CD4-positive, alpha-beta T cell treated with Interleukin-12 subunit alpha and Interleukin-12 subunit beta, for 1 hour (primary cell): ENCODE measurements at regions not wholly inside any gene's neighbourhood (a gene's known extent, or its start where the extent isn't known, plus 50 kb on each side); places are given as distances from the start of the nearest gene placed in this dataset.
"Not testable (repeated sequence)": the region's sequence is repeated elsewhere in the genome, so short reads cannot be mapped to it uniquely, and the experiment has no call there.

Experiments used
- DNase-seq: peaks from one replicate; pipeline ENCODE4 v3.0.0-alpha.2; 2020

DNA sequence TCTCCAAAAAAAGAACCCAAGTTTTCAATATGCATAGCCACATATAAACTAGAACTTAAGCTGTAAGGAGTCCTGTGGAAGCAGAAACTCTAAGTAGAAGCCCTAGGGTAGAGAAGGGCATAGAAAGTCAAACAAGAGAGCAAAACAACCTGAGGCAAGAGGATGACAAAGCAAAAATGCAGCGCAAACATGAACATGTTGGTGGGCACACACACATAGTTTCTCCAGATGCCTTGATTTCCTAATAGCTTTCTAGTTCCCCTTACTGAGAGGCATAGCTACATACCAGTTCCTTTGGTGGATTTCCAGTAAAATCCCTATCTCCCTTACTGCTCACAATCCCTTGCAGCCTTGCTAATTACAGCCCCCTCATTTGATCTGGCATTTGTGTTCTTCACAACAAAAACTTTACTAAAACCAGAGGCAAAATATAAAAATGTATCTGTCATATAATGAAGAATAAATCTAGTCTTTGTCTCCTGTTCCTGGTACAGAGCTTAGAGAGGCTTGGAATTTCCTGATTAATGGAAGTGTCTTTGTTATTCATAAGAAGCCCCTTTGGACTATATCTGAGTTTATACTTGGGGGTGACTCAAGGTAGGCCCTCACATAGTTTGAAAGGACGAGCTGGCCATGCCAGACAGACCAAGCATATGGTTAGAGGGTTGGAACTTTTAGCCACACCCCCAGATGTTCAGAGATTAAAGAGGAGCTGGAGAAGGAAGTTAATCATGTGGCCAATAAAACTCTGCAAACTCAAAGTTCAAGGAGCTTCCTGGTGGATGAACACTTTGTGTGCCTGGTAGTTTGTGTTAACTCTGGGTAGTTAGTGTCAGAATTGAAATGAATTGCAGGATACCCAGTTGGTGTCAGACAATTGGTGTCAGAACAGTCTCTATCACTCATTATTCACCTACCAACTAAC, 52.7 kb upstream of the ZCCHC13 start:
- no peak for DNase-seq

DNA sequence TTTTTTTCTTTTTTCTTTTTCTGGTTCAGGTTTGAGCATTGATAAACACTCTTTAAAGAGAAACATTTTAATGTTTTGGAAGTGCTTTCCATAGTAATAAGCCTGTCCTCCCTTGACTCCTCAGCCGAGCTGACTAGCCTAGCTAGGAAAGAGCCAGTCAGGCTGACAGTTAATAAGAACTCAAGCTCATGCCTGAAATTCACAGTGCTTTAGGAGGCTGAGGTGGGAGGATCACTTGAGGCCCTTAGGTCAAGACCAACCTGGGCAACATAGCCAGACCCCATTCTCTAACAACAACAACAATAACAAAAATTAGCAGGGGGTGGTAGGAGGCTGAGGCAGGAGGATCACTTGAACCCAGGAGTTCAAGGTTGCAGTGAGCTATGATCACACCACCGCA, 53.4 kb upstream of the ZCCHC13 start:
- no peak for DNase-seq

- no peak for DNase-seq
Measured at GRCh38 chrX:74249963-74250362, 54.0 kb upstream of the ZCCHC13 start.

DNA sequence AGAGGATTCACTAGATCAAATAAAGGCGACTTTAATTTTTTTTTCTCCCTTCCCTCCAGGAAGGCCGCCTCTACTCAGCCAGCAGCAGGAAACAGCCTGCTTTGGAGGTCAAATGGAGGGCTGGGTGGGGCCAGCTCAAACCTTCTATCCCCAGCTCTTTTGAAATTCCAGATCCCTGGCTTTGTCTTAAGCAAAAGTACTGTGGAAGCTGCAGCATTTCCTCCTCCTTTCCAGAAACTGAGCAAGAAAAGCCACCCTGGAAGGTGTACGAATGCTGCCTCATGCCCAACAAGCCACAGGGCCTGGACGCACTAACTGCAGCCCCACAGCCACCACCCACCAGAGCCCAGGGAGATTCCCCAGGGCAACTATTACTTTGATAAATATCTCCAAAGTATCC, 55.1 kb upstream of the ZCCHC13 start:
- no peak for DNase-seq

GRCh38 chrX:74246524-74246923, 57.5 kb upstream of the ZCCHC13 start:
- no peak for DNase-seq

DNA sequence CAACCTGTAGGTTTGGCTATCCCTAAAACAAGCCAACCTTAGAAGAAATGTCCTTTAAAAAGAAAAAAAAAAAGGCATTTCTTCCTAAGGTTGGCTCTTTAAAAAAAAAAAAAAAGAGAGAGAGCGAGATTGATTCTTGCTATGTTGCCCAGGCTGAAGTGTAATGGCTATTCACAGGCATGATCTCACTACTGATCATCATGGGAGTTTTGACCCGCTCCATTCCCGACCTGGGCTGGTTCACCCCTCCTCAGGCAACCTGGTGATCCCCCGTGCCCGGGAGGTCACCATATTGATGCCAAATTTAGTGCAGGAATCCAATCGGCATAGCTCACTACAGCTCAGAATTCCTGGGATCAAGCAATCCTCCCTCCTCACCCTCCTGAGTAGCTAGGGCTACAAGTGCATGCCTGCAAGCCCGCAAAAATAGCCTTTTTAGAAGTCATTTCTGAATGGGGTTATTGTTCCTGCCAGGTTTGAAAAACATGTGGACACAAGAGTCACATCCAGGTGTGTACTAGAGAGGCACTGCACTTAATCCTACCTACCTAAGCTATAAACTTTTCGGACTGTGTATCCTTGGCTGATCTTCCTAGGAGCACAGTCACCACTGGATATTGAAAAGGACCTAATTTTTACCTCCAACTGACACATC, 61.4 kb upstream of the ZCCHC13 start:
- no peak for DNase-seq

GRCh38 chrX:74242050-74242449, 61.9 kb upstream of the ZCCHC13 start:
- DNase-seq = no peak

DNA sequence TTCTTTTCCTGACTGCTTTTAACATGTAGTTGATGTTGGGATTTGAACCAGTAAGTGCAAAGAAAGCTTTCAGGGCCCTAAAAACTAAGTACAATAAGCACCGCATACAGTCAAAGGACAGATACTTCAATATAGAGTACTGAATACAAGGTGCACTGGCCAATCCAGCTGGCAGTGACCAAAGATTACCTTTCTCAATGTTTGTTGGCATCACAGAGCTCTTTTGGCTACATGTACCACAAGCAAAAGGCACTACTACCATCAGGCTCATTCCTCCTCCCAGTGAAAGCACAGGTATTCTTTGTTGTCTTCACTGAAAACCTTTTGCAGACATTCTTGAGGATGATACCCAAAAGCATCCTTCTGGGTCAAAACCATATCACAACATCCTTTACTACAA, 65.2 kb upstream of the ZCCHC13 start:
- DNase-seq = no peak

GRCh38 chrX:74234818-74235217, 69.2 kb upstream of the ZCCHC13 start:
- DNase-seq = no peak

DNA sequence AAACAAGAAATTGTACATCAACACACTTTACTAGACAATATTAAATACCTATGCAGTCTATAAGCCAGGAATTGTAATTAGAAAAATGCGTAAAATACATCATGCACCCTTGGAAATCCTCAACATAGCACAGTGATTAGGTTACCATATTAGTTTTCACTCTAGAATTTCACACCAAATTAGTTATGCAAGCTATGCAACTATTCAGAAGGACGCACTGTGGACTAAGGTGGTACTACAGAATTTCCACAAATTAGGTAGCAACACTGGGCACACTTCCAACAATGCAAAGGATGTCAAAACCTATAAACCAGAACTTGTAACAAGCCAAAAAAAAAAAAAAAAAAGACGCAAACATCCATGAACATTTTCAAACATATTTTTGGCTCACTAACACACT, 71.1 kb upstream of the ZCCHC13 start:
- no peak for DNase-seq

GRCh38 chrX:74231625-74232024, 72.4 kb upstream of the ZCCHC13 start:
- no peak for DNase-seq

DNA sequence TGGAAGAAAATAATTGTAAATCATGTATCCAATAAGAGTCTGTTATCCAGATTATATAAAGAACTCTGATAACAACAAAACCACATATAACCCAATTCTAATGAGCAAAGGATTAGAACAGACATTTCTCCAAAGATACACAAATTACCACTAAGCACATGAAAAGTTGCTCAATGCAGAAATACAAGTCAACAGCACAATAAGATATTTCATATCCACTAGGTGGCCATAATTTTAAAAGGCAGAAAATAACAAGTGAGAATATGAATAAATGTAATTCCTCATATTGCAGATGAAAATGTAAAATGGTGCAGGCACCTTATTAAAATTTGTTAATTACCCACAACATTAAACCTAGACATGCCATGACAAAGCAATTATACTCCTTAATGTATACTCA, 73.9 kb upstream of the ZCCHC13 start:
- DNase-seq = no peak

GRCh38 chrX:74225111-74225510, 78.9 kb upstream of the ZCCHC13 start:
- no peak for DNase-seq

GRCh38 chrX:74220277-74220676, 83.7 kb upstream of the ZCCHC13 start:
- no peak for DNase-seq

GRCh38 chrX:74218895-74219294, 85.1 kb upstream of the ZCCHC13 start:
- DNase-seq = no peak

DNA sequence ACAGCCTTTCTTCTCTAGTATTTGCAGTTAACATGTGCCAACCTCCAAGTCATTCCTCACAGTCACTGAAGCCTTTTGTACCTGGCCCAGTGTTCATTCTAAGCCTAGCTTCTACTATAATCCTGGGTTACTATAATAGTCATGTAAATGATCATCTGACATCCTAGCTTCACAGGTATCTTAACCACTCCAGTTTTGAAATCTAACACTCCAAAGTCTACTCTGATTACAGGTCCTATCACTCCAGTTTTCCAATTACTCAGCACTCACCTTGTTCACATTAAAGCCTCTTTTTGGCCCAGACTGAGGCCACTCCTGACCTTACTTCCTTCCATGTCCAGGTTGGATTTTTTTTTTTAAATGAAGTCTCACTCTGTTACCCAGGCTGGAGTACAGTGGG, 87.6 kb upstream of the ZCCHC13 start:
- DNase-seq = no peak

- no peak for DNase-seq
Measured at GRCh38 chrX:74211911-74212310, 92.1 kb upstream of the ZCCHC13 start.

- DNase-seq = no peak
Measured at GRCh38 chrX:74207539-74207938, 96.4 kb upstream of the ZCCHC13 start.

GRCh38 chrX:74195605-74196004, 108.4 kb upstream of the ZCCHC13 start:
- no peak for DNase-seq

- no peak for DNase-seq
Measured at GRCh38 chrX:74195120-74195519, 108.9 kb upstream of the ZCCHC13 start.

DNA sequence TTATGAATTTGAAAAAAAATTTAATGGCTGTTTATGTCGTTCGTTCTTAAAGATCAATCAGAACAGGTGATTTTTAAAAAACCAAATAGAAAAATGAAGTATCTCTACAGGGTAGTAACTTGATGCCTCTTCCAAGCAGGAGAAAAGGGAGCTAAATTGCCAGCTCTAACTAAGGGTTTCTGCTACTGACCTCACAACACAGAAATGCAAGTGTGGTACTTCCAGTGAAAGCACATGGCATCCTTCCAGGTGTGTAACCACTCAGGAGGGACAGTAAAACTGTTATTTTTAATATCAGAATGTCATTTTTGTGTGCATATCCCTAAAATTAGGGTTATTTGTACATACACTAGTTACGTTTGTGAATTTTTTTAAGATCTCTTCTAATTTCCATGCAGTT, 116.8 kb upstream of the ZCCHC13 start:
- no peak for DNase-seq

DNA sequence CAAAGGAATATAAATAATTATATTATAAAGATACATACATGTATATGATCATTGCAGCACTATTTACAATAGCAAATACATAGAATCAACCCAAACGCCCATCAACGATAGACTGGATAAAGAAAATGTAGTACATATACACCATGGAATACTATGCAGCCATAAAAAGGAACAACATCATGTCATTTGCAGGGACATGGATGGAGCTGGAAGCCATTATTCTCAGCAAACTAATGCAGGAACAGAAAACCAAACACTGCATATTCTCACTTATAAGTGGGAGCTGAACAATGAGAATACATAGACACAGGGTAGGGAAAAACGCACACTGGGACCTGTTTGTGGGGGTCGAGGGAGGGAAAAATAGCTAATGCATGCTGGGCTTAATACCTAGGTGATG, 120.9 kb upstream of the ZCCHC13 start:
- DNase-seq = not testable (repeated sequence)

DNA sequence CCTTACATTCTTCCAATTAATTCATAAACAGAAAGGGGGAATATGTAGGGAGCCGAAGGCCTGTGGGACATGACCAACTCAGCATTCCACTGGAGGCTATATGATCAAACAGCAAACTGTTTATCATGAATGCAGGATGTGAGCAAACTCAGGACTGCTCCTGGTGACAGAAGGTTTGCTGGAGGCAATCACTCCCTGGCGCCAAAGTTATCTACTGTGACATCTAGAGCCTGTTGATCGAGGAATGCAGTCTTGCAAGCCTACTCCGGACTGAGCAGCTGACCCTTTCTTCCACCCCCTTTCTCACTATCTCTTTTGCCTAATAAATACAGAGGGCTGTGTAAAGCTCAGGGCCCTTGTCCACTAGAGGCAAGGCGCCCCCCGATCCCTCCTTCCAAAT, 122.0 kb upstream of the ZCCHC13 start:
- DNase-seq = not testable (repeated sequence)

DNA sequence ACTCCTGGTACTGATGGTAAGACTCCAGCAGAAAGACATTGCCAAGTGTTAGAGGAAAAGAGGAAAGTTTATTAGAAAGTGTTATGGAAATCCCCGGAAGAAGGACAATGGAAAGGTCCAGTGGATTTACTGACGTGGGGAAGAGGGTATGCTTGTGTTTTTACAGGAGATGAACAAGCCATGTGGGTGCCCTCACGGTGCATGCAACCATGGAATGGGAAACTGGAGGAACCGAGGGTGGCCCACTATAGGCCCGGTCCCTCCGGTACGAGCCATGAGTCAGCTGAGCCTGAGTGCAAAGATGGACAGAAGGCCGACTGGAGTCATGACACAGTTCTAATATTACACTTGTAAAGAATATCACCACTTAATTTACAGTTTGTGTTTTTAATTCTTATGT, 123.3 kb upstream of the ZCCHC13 start:
- DNase-seq = no peak

- no peak for DNase-seq
Measured at GRCh38 chrX:74179990-74180389, 124.0 kb upstream of the ZCCHC13 start.
